ENCODE measurements at regions not wholly inside any gene's neighbourhood (a gene's known extent, or its start where the extent isn't known, plus 50 kb on each side); places are given as distances from the start of the nearest gene placed in this dataset.

- H3K4me3 ChIP-seq (ENCODE audit: low read depth, low read length): no peak overlapping the region
- DNase-seq (ENCODE audit: low read depth): no peak
- no peak for TF ChIP-seq CTCF (IDR thresholded peaks at IDR 0.05; ENCODE audit: insufficient read depth, low read depth, low read length)
Observed at GRCh38 chr2:16785149-16785548, 119.5 kb upstream of the CYRIA start.

GRCh38 chr2:16784652-16785051 is 119.0 kb upstream of the CYRIA start:
- H3K4me3 ChIP-seq (ENCODE audit: low read depth, low read length): no peak overlapping the region
- no peak for DNase-seq (ENCODE audit: low read depth)
- no peak for TF ChIP-seq CTCF (IDR thresholded peaks at IDR 0.05; ENCODE audit: insufficient read depth, low read depth, low read length)

GRCh38 chr2:16777123-16777870 is 111.7 kb upstream of the CYRIA start:
- no peak overlapping the region for H3K4me3 ChIP-seq (ENCODE audit: low read depth, low read length)
- no peak for TF ChIP-seq CTCF (IDR thresholded peaks at IDR 0.05; ENCODE audit: insufficient read depth, low read depth, low read length)
- no peak for DNase-seq (ENCODE audit: low read depth)

- no peak for DNase-seq (ENCODE audit: low read depth)
- no peak overlapping the region for H3K4me3 ChIP-seq (ENCODE audit: low read depth, low read length)
- no peak for TF ChIP-seq CTCF (IDR thresholded peaks at IDR 0.05; ENCODE audit: insufficient read depth, low read depth, low read length)
Observed at GRCh38 chr2:16775899-16776231, 110.2 kb upstream of the CYRIA start.

GRCh38 chr2:16774980-16775898 is 109.6 kb upstream of the CYRIA start:
- DNase-seq (ENCODE audit: low read depth): peak; percentile 77
- peak; percentile 39 for TF ChIP-seq CTCF (IDR thresholded peaks at IDR 0.05; ENCODE audit: insufficient read depth, low read depth, low read length)
- no peak overlapping the region for H3K4me3 ChIP-seq (ENCODE audit: low read depth, low read length)

- DNase-seq (ENCODE audit: low read depth): peak; percentile 32
Observed at GRCh38 chr2:16774091-16774490, 108.5 kb upstream of the CYRIA start.

More at GRCh38 chr2:16774091-16774490, 108.5 kb upstream of the CYRIA start:
- TF ChIP-seq CTCF (IDR thresholded peaks at IDR 0.05; ENCODE audit: insufficient read depth, low read depth, low read length): no peak
- no peak overlapping the region for H3K4me3 ChIP-seq (ENCODE audit: low read depth, low read length)

Measured in fibroblast of villous mesenchyme (primary cell).